Endothelial cell of umbilical vein (primary cell): ENCODE measurements at regions not wholly inside any gene's neighbourhood (a gene's known extent, or its start where the extent isn't known, plus 50 kb on each side); places are given as distances from the start of the nearest gene placed in this dataset.

Experiments used
- BruUV-seq: library from RNA; stranded (reverse); fragments of 400-500 nt; replicated peaks from 2 replicates; lab custom pipeline; 2021; lab: Mats Ljungman, UMichigan
- CTCF ChIA-PET: fragments of 300-600, 350-600 bp; sonication (Branson Sonifier 250); formaldehyde crosslinking; loops from one replicate; lab custom pipeline; 2021; ENCODE audit warnings: antibody characterized with exemption, inconsistent platforms; lab: Charles Lee
- POLR2A ChIA-PET: fragments of 300-600, 350-600 bp; sonication (Branson Sonifier 250); formaldehyde crosslinking; loops from one replicate; lab custom pipeline; 2021; ENCODE audit warnings: antibody characterized with exemption, inconsistent platforms; lab: Charles Lee
- DNase-seq: peaks from one replicate; pipeline ENCODE4 v3.0.0-alpha.2; 2011; ENCODE audit warnings: low read depth, low spot score
- FAIRE-seq: peaks from 2 replicates; lab custom pipeline; 2011; peaks lifted over from hg19 to GRCh38; lab: Jason Lieb, UNC
- H2AFZ ChIP-seq: 2 replicates; pipeline ENCODE4 v1.6.0; 2012; ENCODE audit warnings: low read depth, low read length, control low read depth, inconsistent platforms
- H3K27ac ChIP-seq: 2 replicates; pipeline ENCODE4 v1.5.1; 2011; ENCODE audit warnings: low read depth, mild to moderate bottlenecking, control low read depth, low read length, moderate library complexity; ENCODE audit not compliant: insufficient read depth
- H3K27me3 ChIP-seq, 2 experiments: 2 replicates each; pipeline versions ENCODE4 v1.6.0 to v1.6.1; 2011; ENCODE audit warnings: low read length in 2 of 2, mixed read lengths in 1 of 2; ENCODE audit not compliant: control insufficient read depth in 2 of 2, insufficient read depth in 2 of 2
- H3K36me3 ChIP-seq, 2 experiments: 2 replicates in 1 of 2; 3 replicates in 1 of 2; pipeline ENCODE4 v1.5.1; 2011; ENCODE audit warnings: low read length in 2 of 2, mild to moderate bottlenecking in 1 of 2, moderate library complexity in 1 of 2; ENCODE audit not compliant: control insufficient read depth in 2 of 2, insufficient read depth in 2 of 2; ENCODE audit errors: extremely low read depth in 1 of 2
- H3K4me1 ChIP-seq: 3 replicates; pipeline ENCODE4 v1.5.1; 2011; ENCODE audit warnings: mild to moderate bottlenecking, low read length; ENCODE audit not compliant: control insufficient read depth, insufficient read depth; ENCODE audit errors: extremely low read depth
- H3K4me2 ChIP-seq: 2 replicates; pipeline ENCODE4 v1.6.1; 2011; ENCODE audit warnings: low read length, control low read depth, mixed read lengths; ENCODE audit not compliant: insufficient read depth
- H3K4me3 ChIP-seq, 3 experiments: fragments of 200-600 bp in 1 of 3; sonication (generic), shearing (Covaris generic) in 1 of 3; replicated peaks in 1 of 3; 2 replicates each; pipeline ENCODE4 v1.5.1; 2011 to 2016; ENCODE audit warnings: control low read depth in 3 of 3, low read length in 3 of 3, mild to moderate bottlenecking in 2 of 3, inconsistent platforms in 1 of 3, low read depth in 1 of 3, moderate library complexity in 1 of 3; ENCODE audit not compliant: insufficient read depth in 1 of 3
- H3K79me2 ChIP-seq: 2 replicates; pipeline ENCODE4 v1.6.0; 2012; ENCODE audit warnings: low read length, inconsistent platforms; ENCODE audit not compliant: control insufficient read depth, insufficient read depth
- H3K9ac ChIP-seq: replicated peaks from 2 replicates; pipeline ENCODE3; 2011; ENCODE audit warnings: low read length, control low read depth; ENCODE audit not compliant: insufficient read depth; ENCODE audit errors: extremely low read depth
- H3K9me1 ChIP-seq: replicated peaks from 3 replicates; pipeline ENCODE4 v1.6.0; 2011; ENCODE audit warnings: mild to moderate bottlenecking, low read length; ENCODE audit not compliant: control insufficient read depth, insufficient read depth; ENCODE audit errors: extremely low read depth
- H3K9me3 ChIP-seq: replicated peaks from 2 replicates; pipeline ENCODE4 v1.5.1; 2012; ENCODE audit warnings: low read length, inconsistent platforms; ENCODE audit not compliant: control insufficient read depth, insufficient read depth
- H4K20me1 ChIP-seq: replicated peaks from 2 replicates; pipeline ENCODE3; 2011; ENCODE audit warnings: mild to moderate bottlenecking, low read length; ENCODE audit not compliant: control insufficient read depth, insufficient read depth; ENCODE audit errors: extremely low read depth
- EZH2 ChIP-seq: IDR thresholded peaks from 2 replicates; pipeline ENCODE4 v1.6.1; 2012; ENCODE audit warnings: borderline replicate concordance, low read depth, mild to moderate bottlenecking, moderate library complexity, low read length, inconsistent platforms; ENCODE audit not compliant: severe bottlenecking
- FOS ChIP-seq: IDR thresholded peaks from 2 replicates; pipeline ENCODE4 v1.6.1; 2011; ENCODE audit warnings: mild to moderate bottlenecking, low read length, moderate library complexity, borderline replicate concordance; ENCODE audit not compliant: insufficient read depth
- GATA2 ChIP-seq: IDR thresholded peaks from 2 replicates; pipeline ENCODE4 v1.7.0; 2011; ENCODE audit warnings: low read depth, mild to moderate bottlenecking, moderate library complexity, mixed read lengths, low read length; ENCODE audit not compliant: insufficient read length, insufficient read depth
- JUN ChIP-seq: IDR thresholded peaks from 2 replicates; pipeline ENCODE4 v1.6.1; 2011; ENCODE audit warnings: borderline replicate concordance, low read depth; ENCODE audit not compliant: insufficient read length, insufficient read depth
- MYC ChIP-seq: IDR thresholded peaks from one replicate; pipeline ENCODE4 v1.6.1; 2011; ENCODE audit warnings: mild to moderate bottlenecking, low read depth, low read length
- POLR2A ChIP-seq: IDR thresholded peaks from 2 replicates; pipeline ENCODE4 v1.6.1; 2012; ENCODE audit warnings: low read depth, mild to moderate bottlenecking, control low read depth, low read length
- POLR2AphosphoS5 ChIP-seq: IDR thresholded peaks from 2 replicates; pipeline ENCODE4 v1.6.1; 2012; ENCODE audit warnings: low read depth, mild to moderate bottlenecking, control low read depth, low read length, moderate library complexity; ENCODE audit not compliant: insufficient read depth
- dilution Hi-C: fragments of 300-500 bp; cut with MboI; formaldehyde crosslinking; loops from one replicate; pipeline ENCODE4 v1.15.0; 2019; ENCODE audit warnings: low sequenced_read_pairs; ENCODE audit not compliant: extremely low pct_ligation_motif_present
- intact Hi-C: fragments of 100-400 bp; cut with micrococcal nuclease; formaldehyde crosslinking; loops from one replicate; pipeline ENCODE4 v1.10.0; 2022
- TF ChIP-seq, protein P1 (sequence below): IDR thresholded peaks from 2 replicates; pipeline ENCODE4 v1.6.1; 2011; ENCODE audit not compliant: insufficient read depth, insufficient read length
- TF ChIP-seq, protein P2 (sequence below), 2 donors: IDR thresholded peaks; 1 replicate in 1 of 2; 2 replicates in 1 of 2; pipeline ENCODE4 v1.5.1; 2011; ENCODE audit warnings: low read length in 2 of 2, mild to moderate bottlenecking in 2 of 2, moderate library complexity in 2 of 2, control low read depth in 1 of 2, inconsistent platforms in 1 of 2, low read depth in 1 of 2; ENCODE audit not compliant: insufficient read depth in 1 of 2; ENCODE audit errors: extremely low read depth in 1 of 2

DNA sequence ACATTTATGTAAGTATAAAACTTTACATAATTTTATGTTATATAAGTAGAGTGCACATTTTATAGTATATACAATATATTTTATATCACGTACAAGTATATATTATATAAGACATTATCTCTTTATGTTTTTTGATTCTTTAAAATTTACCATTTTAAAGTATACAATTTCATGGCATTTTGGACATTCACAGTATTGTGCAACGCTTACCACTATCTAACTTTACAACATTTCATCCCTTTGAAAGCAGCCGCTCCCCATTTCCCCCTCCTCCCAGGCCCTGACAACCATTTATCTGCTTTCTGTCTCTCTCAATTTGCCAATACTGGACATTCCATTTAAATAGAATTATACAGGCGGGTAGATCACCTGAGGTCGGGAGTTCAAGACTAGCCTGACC, 512.5 kb downstream of the TSN start:
- Histone ChIP-seq H3K9me1 (no peaks in the 10 kb centered on the region), H3K4me2 (no peak overlapping the region), H3K4me1 (no peaks in the 10 kb centered on the region), H3K4me3 (no peak overlapping the region), H3K36me3 (no peaks in the 10 kb centered on the region), H3K9me3 (peaks cover 3% of the 10 kb centered on the region), H2AFZ (no peak overlapping the region), H3K79me2 (no peaks in the 10 kb centered on the region), H3K27ac (no peak overlapping the region), H3K9ac (no peak overlapping the region), H3K27me3 (no peaks in the 10 kb centered on the region), H4K20me1 (no peaks in the 10 kb centered on the region)
- dilution Hi-C loops: no loop called here
- FAIRE-seq (no peak), DNase-seq (no peak)
- ChIA-PET CTCF (no interaction called here), POLR2A (no interaction called here)
- TF ChIP-seq, protein P1, sequence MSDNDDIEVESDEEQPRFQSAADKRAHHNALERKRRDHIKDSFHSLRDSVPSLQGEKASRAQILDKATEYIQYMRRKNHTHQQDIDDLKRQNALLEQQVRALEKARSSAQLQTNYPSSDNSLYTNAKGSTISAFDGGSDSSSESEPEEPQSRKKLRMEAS: no peak
- no peak for TF ChIP-seq GATA2
- no peak for TF ChIP-seq POLR2A
- TF ChIP-seq FOS: no peak
- TF ChIP-seq EZH2: no peak
- TF ChIP-seq JUN: no peak
- TF ChIP-seq MYC: no peak
- TF ChIP-seq POLR2AphosphoS5: no peak
- TF ChIP-seq, protein P2, sequence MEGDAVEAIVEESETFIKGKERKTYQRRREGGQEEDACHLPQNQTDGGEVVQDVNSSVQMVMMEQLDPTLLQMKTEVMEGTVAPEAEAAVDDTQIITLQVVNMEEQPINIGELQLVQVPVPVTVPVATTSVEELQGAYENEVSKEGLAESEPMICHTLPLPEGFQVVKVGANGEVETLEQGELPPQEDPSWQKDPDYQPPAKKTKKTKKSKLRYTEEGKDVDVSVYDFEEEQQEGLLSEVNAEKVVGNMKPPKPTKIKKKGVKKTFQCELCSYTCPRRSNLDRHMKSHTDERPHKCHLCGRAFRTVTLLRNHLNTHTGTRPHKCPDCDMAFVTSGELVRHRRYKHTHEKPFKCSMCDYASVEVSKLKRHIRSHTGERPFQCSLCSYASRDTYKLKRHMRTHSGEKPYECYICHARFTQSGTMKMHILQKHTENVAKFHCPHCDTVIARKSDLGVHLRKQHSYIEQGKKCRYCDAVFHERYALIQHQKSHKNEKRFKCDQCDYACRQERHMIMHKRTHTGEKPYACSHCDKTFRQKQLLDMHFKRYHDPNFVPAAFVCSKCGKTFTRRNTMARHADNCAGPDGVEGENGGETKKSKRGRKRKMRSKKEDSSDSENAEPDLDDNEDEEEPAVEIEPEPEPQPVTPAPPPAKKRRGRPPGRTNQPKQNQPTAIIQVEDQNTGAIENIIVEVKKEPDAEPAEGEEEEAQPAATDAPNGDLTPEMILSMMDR (IDR thresholded peaks at IDR 0.05; ENCODE audit: extremely low read depth in 1 of 2, insufficient read depth in 1 of 2, low read depth in 1 of 2, low read length in 2 of 2): no peak
- no TSS peak for BruUV-seq
- intact Hi-C loops: no loop called here
